ENCODE measurements at regions not wholly inside any gene's neighbourhood (a gene's known extent, or its start where the extent isn't known, plus 50 kb on each side); places are given as distances from the start of the nearest gene placed in this dataset.

DNA sequence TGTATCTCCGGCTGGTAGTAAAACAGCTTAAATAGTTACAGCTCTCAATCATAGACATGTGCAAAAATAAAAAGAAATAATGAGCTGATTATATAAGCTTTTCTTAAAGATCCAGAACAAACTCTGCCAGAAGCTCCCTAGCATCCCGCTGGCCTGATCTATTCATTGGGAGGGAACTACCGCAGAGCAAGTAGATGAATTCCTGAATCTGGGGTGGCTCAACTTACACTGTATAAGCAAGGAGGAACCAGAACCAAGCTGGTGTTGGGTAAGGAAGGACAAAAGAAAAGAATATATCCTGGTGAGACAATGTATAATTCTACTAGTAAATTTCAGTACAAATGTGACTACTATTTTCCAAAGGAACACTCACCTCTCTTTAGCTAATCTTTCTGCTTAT, 1122.2 kb downstream of the OLFM4 start:
- Histone ChIP-seq H2BK12ac (ENCODE audit: low read depth, low read length) (no peak overlapping the region), H3K9ac (replicated peaks in 1 of 4; ENCODE audit: extremely low read depth in 1 of 4, low read depth in 3 of 4, low read length in 3 of 4) (no peak overlapping the region), H2BK15ac (ENCODE audit: low read length) (no peak overlapping the region), H3K56ac (replicated peaks; ENCODE audit: insufficient read length, low read depth, low read length) (no peak overlapping the region), H3K14ac (ENCODE audit: insufficient read length) (no peak overlapping the region), H2AK5ac (ENCODE audit: low read depth, low read length) (no peak overlapping the region), H3K18ac (ENCODE audit: extremely low read depth, low read length) (no peak overlapping the region), H4K8ac (ENCODE audit: extremely low read depth, insufficient read depth, low read length) (no peak overlapping the region), H2AFZ (ENCODE audit: low read length) (no peak overlapping the region), H3K23me2 (ENCODE audit: low read depth, low read length) (no peaks in the 10 kb centered on the region), H3K4me3 (ENCODE audit: extremely low read depth in 1 of 4, insufficient read depth in 2 of 4, low read depth in 3 of 4, low read length in 4 of 4) (no peak overlapping the region), H4K5ac (ENCODE audit: insufficient read length, low read depth, low read length) (no peak overlapping the region), H4K20me1 (replicated peaks in 1 of 2; ENCODE audit: control insufficient read depth in 1 of 2, insufficient read depth in 2 of 2, low read length in 2 of 2) (no peaks in the 10 kb centered on the region), H3K36me3 (ENCODE audit: control insufficient read depth in 2 of 4, insufficient read depth in 4 of 4, low read length in 3 of 4) (no peaks in the 10 kb centered on the region), H3K4ac (replicated peaks; ENCODE audit: insufficient read length, low read depth, low read length) (no peak overlapping the region), H3K4me1 (replicated peaks in 1 of 4; ENCODE audit: control insufficient read depth in 3 of 4, insufficient read depth in 4 of 4, low read length in 3 of 4) (peaks cover 0 to 3% (median 0%) of the 10 kb centered on the region in 4 experiments; a peak in 1 of 7 replicates), H3K23ac (ENCODE audit: insufficient read length) (no peak overlapping the region), H3K27ac (ENCODE audit: low read depth, low read length) (no peak overlapping the region), H3K79me2 (ENCODE audit: control insufficient read depth in 1 of 2, insufficient read depth in 2 of 2, low read length in 2 of 2) (no peaks in the 10 kb centered on the region), H2BK20ac (ENCODE audit: low read length) (no peak overlapping the region), H3K27me3 (replicated peaks in 1 of 4; ENCODE audit: control insufficient read depth in 3 of 4, extremely low read depth in 1 of 4, insufficient read depth in 3 of 4, low read length in 3 of 4) (no peaks in the 10 kb centered on the region), H3K4me2 (ENCODE audit: insufficient read depth in 1 of 2, low read depth in 2 of 2, low read length in 2 of 2) (no peak overlapping the region), H3K9me3 (ENCODE audit: insufficient read depth in 2 of 2, low read depth in 1 of 2, low read length in 1 of 2) (no peaks in the 10 kb centered on the region), H4K91ac (replicated peaks; ENCODE audit: insufficient read length, low read length) (no peak overlapping the region), H2BK5ac (ENCODE audit: low read depth, low read length) (no peak overlapping the region), H3K79me1 (ENCODE audit: low read depth, low read length) (no peaks in the 10 kb centered on the region), H2BK120ac (replicated peaks; ENCODE audit: low read depth, low read length) (no peak overlapping the region)
- POLR2A ChIA-PET (ENCODE audit: partially characterized antibody): no interaction called here
- CTCF ChIA-PET (ENCODE audit: partially characterized antibody): no interaction called here
- DNase-seq (ENCODE audit: low read depth in 1 of 2, low spot score in 2 of 2) (no peak), FAIRE-seq (peak; percentile 63)
- WGBS, 2 experiments (ENCODE audit: extremely low coverage in 1 of 2, insufficient coverage in 1 of 2, insufficient read length in 1 of 2, insufficient replicate concordance in 2 of 2, low coverage in 1 of 2, low lambda C conversion rate in 2 of 2, missing lambda C conversion rate in 1 of 2): 72% methylated on average over 3 of the region's 3 CpGs; no CpG with 5 or more reads in 1 of the 2 experiments
- TF ChIP-seq RAD21 (IDR thresholded peaks at IDR 0.05 in 1 of 2, conservative IDR thresholded peaks at IDR 0.05 in 1 of 2; ENCODE audit: low read depth in 2 of 2, low read length in 2 of 2) (no peak), SP2 (IDR thresholded peaks at IDR 0.05; ENCODE audit: low read length) (no peak), TCF12 (IDR thresholded peaks at IDR 0.05; ENCODE audit: low read depth, low read length) (no peak), SP4 (IDR thresholded peaks at IDR 0.05; ENCODE audit: low read length) (no peak), RFX5 (IDR thresholded peaks at IDR 0.05; ENCODE audit: borderline replicate concordance, low read depth, low read length) (no peak), BRCA1 (IDR thresholded peaks at IDR 0.05; ENCODE audit: low read depth, low read length) (no peak), GABPA (IDR thresholded peaks at IDR 0.05; ENCODE audit: borderline replicate concordance, insufficient read depth, low read length) (no peak), RNF2 (IDR thresholded peaks at IDR 0.05; ENCODE audit: borderline replicate concordance, low read depth, low read length, missing control alignments, poor library complexity, severe bottlenecking) (no peak)
- TF ChIP-seq, protein P1, sequence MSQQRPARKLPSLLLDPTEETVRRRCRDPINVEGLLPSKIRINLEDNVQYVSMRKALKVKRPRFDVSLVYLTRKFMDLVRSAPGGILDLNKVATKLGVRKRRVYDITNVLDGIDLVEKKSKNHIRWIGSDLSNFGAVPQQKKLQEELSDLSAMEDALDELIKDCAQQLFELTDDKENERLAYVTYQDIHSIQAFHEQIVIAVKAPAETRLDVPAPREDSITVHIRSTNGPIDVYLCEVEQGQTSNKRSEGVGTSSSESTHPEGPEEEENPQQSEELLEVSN (IDR thresholded peaks at IDR 0.05): no peak

Measured in H1 (cell line).